A549 (cell line): ENCODE measurements at regions not wholly inside any gene's neighbourhood (a gene's known extent, or its start where the extent isn't known, plus 50 kb on each side); places are given as distances from the start of the nearest gene placed in this dataset.

Experiments
- MAX ChIP-seq: IDR thresholded peaks from 2 replicates; pipeline ENCODE4 v1.6.1; 2012
- RAD21 ChIP-seq, 2 experiments: fragments of >200 bp in 1 of 2; sonication (Bioruptor Twin) in 1 of 2; formaldehyde crosslinking in 1 of 2; IDR thresholded peaks in 1 of 2; conservative IDR thresholded peaks in 1 of 2; 2 replicates in 1 of 2; 3 replicates in 1 of 2; pipeline ENCODE4 v1.6.1; 2012 to 2018; ENCODE audit warnings: inconsistent platforms in 1 of 2
- TF ChIP-seq, protein P1 (sequence below): fragments of 200-600 bp; sonication (generic); IDR thresholded peaks from 2 replicates; pipeline ENCODE4 v1.6.1; 2016; ENCODE audit warnings: antibody characterized with exemption, mild to moderate bottlenecking, moderate library complexity

GRCh38 chr16:51343411-51343810, 192.3 kb upstream of the SALL1 start:
- TF ChIP-seq RAD21 (conservative IDR thresholded peaks at IDR 0.05 in 1 of 2, IDR thresholded peaks at IDR 0.05 in 1 of 2) (no peak), MAX (no peak)
- TF ChIP-seq, protein P1, sequence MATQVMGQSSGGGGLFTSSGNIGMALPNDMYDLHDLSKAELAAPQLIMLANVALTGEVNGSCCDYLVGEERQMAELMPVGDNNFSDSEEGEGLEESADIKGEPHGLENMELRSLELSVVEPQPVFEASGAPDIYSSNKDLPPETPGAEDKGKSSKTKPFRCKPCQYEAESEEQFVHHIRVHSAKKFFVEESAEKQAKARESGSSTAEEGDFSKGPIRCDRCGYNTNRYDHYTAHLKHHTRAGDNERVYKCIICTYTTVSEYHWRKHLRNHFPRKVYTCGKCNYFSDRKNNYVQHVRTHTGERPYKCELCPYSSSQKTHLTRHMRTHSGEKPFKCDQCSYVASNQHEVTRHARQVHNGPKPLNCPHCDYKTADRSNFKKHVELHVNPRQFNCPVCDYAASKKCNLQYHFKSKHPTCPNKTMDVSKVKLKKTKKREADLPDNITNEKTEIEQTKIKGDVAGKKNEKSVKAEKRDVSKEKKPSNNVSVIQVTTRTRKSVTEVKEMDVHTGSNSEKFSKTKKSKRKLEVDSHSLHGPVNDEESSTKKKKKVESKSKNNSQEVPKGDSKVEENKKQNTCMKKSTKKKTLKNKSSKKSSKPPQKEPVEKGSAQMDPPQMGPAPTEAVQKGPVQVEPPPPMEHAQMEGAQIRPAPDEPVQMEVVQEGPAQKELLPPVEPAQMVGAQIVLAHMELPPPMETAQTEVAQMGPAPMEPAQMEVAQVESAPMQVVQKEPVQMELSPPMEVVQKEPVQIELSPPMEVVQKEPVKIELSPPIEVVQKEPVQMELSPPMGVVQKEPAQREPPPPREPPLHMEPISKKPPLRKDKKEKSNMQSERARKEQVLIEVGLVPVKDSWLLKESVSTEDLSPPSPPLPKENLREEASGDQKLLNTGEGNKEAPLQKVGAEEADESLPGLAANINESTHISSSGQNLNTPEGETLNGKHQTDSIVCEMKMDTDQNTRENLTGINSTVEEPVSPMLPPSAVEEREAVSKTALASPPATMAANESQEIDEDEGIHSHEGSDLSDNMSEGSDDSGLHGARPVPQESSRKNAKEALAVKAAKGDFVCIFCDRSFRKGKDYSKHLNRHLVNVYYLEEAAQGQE: no peak
